ENCODE measurements at regions not wholly inside any gene's neighbourhood (a gene's known extent, or its start where the extent isn't known, plus 50 kb on each side); places are given as distances from the start of the nearest gene placed in this dataset.
"Not testable (repeated sequence)": the region's sequence is repeated elsewhere in the genome, so short reads cannot be mapped to it uniquely, and the experiment has no call there.

- DNase-seq: no peak
Observed at GRCh38 chr3:161694682-161695564, 198.3 kb downstream of the OTOL1 start.

- DNase-seq: peak; percentile 23
Observed at GRCh38 chr3:161695811-161696210, 199.2 kb downstream of the OTOL1 start.

- no peak for DNase-seq
Observed at GRCh38 chr3:161700998-161701397, 204.4 kb downstream of the OTOL1 start.

- DNase-seq: not testable (repeated sequence)
Observed at GRCh38 chr3:161707253-161707652, 210.6 kb downstream of the OTOL1 start.

- no peak for DNase-seq
Observed at GRCh38 chr3:161713731-161714130, 217.1 kb downstream of the OTOL1 start.

- DNase-seq: no peak
Observed at GRCh38 chr3:161731968-161732367, 235.4 kb downstream of the OTOL1 start.

- DNase-seq: no peak
Observed at GRCh38 chr3:161737171-161737570, 240.6 kb downstream of the OTOL1 start.

- no peak for DNase-seq
Observed at GRCh38 chr3:161740421-161740820, 243.8 kb downstream of the OTOL1 start.

GRCh38 chr3:161744366-161744765 lies 247.8 kb downstream of the OTOL1 start:
- DNase-seq: no peak

- no peak for DNase-seq
Observed at GRCh38 chr3:161745741-161746140, 249.1 kb downstream of the OTOL1 start.

GRCh38 chr3:161748049-161748448 lies 251.4 kb downstream of the OTOL1 start:
- DNase-seq: no peak

- no peak for DNase-seq
Observed at GRCh38 chr3:161754420-161755053, 257.9 kb downstream of the OTOL1 start.

- no peak for DNase-seq
Observed at GRCh38 chr3:161759444-161759843, 262.8 kb downstream of the OTOL1 start.

- no peak for DNase-seq
Observed at GRCh38 chr3:161766331-161766730, 269.7 kb downstream of the OTOL1 start.

- DNase-seq: peak; percentile 9
Observed at GRCh38 chr3:161770484-161771386, 274.1 kb downstream of the OTOL1 start.

GRCh38 chr3:161781381-161781780 lies 284.8 kb downstream of the OTOL1 start:
- DNase-seq: no peak

- no peak for DNase-seq
Observed at GRCh38 chr3:161793194-161793930, 296.8 kb downstream of the OTOL1 start.

GRCh38 chr3:161794551-161794950 lies 297.9 kb downstream of the OTOL1 start:
- no peak for DNase-seq

GRCh38 chr3:161796312-161796711 lies 299.7 kb downstream of the OTOL1 start:
- DNase-seq: no peak

- no peak for DNase-seq
Observed at GRCh38 chr3:161796780-161797179, 300.2 kb downstream of the OTOL1 start.

GRCh38 chr3:161798016-161798415 lies 301.4 kb downstream of the OTOL1 start:
- DNase-seq: no peak

GRCh38 chr3:161800985-161801559 lies 304.5 kb downstream of the OTOL1 start:
- no peak for DNase-seq

Measured in fibroblast of skin of back (primary cell).